Hypothalamus (tissue), 51 donors: ENCODE measurements at regions not wholly inside any gene's neighbourhood (a gene's known extent, or its start where the extent isn't known, plus 50 kb on each side); places are given as distances from the start of the nearest gene placed in this dataset.

Experiments
- DNase-seq, 51 donors: peaks; one replicate each; lab custom pipeline; 2025; lab: John Stamatoyannopoulos, UW

DNA sequence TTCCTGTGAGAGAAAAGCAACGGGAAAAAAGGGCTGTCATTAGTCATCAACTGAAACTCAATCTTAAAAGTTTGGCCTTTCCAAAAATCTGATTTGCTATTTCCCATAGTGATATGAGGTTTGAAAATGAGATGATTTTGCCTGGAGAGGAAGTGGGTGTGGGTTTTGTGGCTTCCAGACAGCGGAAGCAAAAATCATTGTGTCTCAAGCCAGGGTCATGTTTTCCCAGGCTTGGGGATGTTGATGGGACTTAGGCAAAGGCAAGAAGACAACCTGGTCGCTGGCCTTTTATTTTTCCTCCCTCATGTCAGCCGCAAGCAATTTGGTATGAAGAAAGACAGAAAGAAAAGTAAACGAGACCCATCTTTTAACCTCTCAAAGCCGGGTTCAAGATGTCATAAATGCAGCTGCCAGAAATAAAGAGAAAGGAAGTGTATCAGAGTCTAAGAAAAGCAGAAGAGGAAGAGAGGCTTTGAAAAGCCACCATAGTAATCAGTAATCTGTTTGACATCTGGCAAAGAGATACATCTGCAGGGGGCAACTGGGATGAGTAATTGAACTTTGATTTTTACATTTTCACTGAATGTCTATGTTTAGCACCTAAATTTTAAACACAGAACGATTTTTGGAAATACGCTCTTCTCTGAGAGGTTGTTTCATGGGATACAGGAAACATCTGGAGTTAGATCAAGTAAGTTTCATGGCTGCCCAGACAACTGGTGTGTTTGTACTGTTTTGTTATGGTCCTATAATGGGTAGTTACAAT is 521.6 kb upstream of the SLIT2 start:
- no peak for DNase-seq

DNA sequence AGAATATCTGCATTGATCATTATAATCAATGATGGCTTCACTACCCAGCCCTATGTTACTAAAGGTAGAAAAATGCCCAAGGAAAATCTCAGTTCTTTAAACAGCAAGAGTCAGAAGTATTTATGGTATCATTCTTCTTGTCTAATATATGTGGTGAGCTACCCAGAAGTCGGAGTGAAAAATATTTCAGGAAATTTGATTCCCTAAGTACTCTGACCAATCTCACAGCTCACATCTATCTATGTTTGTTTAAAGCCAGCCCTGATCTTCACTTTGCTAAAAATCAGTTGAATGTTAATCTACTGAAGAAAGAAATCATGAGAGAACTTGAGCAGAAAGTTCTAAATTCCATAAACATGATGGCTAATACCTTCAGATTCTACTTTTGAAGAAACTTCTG is 522.9 kb upstream of the SLIT2 start:
- DNase-seq: no peak

DNA sequence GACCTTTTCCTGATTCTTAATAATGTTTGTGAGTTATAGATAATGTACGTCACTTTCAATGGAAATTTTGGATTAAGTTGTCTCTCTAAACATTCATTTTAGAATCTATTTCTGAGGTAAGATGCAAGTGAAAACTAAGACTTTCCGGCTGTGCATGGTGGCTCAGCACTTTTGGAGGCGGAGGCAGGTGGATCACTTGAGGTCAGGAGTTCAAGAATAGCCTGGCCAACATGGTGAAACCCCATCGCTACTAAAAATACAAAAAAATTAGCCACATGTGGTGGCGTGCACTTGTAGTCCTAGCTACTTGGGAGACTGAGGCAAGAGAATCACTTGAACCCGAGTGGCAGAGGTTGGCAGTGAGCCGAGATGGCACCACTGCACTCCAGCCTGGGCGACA is 524.6 kb upstream of the SLIT2 start:
- no peak for DNase-seq

DNA sequence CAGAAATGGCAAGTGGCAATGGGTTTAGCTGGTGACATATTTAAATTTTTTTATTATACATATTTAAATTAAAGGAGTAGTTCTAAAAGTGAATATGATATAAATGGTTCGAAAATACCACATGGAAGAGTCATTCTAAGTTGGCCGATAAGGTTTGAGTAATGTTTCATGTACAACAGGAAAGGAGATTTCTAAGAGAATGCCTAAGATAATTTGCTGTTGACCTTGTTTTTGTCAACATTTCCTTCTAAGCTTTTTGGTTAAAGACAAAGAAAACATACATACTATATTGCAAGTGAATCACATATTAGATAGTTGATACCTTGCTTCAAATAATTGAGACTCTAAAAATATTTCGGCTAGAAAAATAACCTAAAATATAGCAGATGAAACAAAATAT is 526.6 kb upstream of the SLIT2 start:
- no peak for DNase-seq

DNA sequence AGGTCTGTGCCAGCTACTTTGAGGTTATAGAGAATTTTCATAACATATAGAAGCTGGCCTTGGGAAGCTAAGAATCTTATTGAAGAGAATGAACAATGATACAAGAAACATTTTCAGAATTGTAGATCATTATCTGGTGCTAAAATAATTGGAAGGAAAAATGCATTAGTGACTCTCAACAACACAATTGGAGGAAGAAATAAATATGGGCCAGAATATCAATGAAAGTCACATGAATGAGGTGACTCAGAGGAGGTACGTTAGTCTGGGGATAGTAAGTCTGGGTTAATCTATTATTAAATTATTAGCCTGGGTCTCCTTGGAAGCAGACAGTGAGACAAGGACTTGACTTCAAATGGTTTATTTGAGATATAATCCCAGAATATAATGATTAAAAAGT is 529.3 kb upstream of the SLIT2 start:
- no peak for DNase-seq

DNA sequence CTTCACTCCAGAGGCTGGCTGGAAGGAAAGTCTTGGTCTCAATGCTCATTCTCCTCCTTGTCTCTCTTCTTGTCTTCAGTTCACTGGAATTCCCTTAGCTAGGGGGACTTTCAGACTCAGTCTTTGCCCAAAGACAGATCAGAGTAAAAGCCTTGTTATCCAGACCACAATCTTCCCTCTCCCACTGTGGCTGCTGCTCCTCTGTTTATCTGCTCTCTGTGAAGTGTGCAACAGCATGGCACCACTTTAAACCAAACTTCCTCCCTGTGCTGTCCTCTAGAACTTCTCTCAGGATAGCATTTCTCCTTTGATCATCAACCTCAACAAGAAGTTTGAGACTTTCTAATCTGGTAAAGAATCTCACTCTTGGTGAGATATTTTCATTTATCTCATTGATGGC is 530.1 kb upstream of the SLIT2 start:
- DNase-seq: no peak

DNA sequence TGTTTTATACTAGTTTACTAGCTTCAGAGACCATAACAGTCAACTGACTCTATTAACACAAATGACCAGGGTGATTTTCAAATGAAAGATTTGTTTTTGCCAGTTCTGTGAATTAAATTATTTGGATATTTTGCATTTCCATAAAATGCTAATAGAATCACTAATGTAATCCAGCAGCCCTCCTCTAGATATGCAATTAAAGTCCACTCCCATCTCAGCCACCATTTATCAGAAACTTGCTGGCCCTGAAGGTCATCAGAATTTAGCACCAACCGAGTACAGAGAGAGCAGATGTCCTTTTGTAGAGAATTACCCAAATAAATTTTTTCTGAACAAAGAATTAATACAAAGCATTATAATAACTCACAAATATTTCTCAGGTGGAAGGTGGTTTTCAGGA is 531.1 kb upstream of the SLIT2 start:
- no peak for DNase-seq

DNA sequence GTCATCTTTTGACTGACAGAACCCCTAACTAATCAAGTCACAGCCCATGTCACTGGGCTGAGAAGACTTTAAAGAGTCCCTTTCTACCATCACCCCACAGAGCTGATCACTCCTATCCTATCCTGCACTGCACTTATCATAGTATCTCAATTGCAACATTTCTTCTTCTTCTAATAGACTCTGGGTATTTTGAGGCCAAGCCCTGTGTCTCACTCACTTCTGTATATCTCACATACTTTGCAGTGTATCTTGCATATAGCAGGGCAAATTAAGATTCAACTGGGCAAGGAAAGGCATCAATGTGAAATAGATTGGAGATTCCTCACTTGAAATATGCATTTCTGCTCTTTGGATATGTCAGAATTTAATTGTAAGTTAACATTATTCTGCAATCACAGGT is 531.5 kb upstream of the SLIT2 start:
- DNase-seq: no peak

DNA sequence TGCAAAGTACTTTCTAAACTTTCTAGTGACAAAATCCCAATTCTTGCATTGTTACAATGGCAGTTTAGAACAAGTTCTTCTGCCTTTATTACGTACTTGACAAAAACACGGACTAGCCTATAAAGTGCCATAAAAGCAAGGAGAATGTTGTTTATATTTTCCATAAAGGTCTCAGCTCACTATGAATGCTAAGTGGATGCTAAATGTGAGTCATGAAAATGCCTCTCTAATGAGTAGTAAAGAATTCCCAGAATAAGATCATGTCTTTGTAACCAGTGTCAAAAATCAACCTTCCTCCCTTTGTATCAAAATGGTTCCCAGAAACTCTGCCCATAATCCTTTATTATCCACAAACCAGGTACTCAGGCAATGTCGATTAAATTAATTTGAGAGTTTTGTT is 539.8 kb upstream of the SLIT2 start:
- DNase-seq: no peak

DNA sequence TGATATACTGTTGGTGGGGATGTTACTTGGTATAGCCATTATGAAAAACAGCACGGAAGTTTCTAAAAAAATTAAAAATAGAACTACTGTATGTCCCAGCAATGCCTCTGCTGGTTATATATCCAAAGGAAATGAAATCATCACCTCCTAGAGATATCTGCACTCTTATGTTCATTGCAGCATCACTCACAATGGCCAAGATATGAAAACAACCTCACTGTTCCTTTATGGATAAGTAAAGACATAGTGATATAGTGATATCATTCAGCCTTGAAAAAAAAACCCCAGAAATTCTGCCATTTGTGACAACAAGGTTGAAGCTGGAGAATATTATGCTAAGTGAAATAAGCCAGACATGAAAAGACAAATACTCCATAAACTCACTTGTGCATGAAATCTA is 543.8 kb upstream of the SLIT2 start:
- DNase-seq: no peak

DNA sequence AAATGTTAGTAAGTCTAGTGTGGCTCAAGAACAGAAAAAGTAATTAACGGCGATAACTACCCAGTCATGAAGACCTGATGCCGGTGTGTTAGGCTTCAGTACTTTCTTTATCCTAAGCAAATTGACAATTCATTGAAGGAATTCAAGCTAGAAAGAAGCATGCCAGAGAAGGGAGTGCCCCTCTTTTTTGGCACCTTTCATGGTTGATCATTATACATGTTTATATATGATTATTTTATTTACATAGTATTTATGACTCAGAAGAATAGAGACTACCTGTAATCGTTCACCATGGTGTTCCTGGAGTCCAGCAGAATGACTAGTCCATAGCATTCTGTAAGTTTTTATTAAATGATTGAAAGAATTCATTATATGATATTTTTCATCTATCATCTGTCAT is 548.3 kb upstream of the SLIT2 start:
- DNase-seq: no peak

DNA sequence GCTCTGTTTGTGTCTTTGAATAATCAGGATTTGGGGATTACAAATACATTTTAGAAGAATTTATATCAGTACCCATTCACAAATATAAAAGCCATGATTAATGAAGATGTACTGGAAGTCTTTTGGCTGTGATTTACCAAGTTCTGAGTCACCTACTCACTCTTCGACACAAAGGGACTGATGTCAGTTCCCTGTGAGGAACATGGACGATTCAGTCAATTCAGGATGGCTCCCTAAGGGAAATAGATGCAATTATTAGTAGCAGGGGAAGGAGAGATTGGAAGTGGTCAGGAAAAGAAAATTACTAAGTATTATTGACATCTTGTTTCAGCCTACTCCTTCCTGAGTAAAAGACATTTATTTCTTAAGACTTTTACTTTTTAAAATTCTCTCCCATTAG is 550.7 kb upstream of the SLIT2 start:
- no peak for DNase-seq

DNA sequence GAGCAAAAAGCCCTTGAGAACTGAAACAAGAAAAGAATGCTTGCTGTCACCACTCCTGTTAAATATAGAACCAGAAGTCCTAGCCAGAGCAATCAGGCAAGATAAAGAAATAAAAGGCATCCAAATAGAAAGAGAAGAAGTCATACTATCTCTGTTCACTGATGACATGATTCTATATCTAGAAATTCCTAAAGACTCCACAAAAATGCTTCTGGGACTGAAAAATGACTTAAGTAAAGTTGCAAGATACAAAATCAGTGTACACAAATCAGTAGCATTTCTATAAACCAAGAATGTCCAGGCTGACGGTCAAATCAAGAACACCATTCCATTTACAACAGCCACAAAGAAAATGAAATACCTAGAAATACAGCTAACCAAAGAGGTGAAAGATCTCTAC is 552.7 kb upstream of the SLIT2 start:
- DNase-seq: no peak

DNA sequence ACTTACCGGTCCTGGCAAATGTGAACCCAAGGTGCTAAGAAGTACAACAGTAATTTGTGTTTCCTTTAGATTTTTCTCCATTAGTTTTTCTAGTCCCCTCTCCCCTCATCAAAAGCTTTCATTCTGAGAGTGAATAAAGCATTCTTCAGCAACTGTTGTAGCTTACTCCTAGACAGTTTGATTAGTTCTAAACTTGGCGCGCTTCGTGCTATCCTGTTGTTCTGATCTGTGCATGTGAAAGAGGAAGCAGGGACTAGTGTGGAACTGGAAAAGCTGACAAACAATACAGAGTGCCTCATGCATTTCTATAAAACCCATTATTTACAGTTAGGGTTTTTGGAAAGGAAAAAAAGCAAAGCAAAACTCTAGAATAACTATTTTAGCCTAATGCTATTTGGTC is 556.9 kb upstream of the SLIT2 start:
- DNase-seq: peak in 3 of 51 donors; percentile 1 to 8 (median 2)

DNA sequence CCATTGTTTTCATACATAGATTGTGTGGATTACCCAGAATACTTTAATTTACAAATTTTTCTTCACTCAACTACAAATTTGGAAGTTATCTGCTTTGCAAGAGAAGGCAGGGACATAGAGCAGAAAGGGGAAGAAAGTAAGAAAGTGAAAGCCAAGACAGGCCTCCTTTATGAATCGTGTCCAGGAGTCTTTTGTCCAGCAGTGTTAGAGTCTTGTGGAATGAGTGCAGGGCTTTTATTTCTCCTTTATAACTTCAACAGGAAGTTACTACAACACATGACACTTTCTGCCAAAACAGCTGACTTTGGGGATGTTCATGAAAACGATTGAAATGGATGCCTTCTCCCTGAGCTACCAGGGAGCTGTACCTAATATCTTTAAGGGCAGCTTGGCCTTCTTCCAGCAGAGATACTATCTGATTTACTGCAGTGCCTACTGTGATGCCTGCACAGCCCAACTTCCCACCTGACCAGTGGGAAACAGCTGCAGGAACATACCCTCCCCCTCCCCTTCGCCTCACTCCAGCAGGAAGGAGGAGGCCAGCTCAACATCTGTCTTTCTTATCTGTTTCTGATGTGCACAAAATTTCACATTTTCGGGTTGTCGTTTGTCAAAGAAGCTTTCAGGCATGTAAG is 557.7 kb upstream of the SLIT2 start:
- peak in 2 of 51 donors; percentile 11 to 18 for DNase-seq

DNA sequence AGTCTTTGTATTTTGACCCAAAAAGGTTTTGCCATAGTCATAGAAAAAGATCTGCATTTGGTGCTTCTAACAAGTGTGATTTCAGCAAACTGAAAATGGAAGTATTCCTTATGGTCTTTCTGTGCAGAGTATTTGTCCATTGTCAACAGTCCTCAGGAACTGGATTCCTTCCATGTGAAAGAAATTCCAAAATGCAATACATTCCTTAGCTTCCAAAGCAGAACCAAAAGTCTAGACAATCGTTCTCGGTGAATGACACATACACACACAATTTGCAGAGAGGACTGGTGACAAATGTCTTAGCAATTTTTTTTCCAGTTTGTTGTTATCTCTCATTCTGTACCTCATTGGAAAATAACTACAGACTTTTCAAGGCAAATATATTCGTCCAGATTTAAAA is 562.2 kb upstream of the SLIT2 start:
- no peak for DNase-seq

DNA sequence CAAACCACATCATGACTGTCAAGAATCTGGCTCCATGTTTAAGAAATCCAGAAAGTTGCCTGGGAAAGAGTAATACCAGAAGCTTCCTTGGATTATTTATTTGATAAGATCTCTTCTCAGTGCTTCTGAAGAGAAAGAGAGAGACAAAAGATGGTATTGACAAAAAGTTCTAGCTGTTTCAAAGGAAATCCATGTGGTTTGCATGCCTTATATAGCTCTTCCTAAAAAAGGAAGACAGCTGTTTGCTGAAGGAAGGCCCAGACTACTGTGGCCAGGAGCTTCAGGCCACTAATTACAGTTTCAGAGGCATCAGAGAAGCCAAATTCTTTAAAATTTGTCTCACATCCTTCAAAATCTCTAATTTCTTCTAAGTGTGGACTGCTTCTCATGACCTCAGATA is 565.2 kb upstream of the SLIT2 start:
- no peak for DNase-seq

DNA sequence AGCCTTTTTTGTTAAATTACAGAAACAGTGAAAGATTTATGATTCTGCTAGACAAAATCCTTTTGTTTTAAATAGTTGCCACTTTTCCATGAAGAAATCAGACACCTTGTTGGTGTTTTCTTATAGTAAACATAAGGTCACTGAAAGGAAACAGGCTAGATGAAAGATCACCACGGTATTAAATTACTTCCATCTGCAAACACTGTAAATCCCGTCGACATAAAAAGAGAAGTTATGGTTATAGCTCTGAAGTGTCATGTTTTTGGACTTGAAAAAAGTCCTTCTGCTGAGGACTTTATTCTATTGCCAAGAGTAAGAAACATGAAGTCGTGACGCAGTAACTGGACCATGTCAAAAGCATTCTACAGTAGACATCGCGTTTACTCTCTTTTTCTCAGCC is 567.6 kb upstream of the SLIT2 start:
- no peak for DNase-seq

DNA sequence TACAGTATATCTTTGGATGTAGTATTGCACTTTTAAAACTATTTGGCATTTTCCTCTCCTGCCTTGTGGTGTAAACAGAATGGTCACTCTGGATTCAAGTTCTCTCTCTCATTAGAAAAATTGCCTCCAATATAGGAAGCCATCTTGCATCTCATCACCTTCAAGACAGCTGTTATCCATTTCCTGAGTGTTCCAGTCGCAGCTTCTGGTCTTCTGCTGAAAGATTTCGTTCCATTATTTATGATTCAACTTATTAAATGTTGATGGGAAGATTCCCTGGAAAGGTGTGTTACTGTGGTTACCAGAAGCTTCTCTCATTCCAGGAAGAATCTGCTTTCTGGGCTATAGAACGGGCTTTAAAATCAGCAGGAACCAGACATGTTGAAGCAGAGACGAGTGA is 568.3 kb upstream of the SLIT2 start:
- DNase-seq: no peak

DNA sequence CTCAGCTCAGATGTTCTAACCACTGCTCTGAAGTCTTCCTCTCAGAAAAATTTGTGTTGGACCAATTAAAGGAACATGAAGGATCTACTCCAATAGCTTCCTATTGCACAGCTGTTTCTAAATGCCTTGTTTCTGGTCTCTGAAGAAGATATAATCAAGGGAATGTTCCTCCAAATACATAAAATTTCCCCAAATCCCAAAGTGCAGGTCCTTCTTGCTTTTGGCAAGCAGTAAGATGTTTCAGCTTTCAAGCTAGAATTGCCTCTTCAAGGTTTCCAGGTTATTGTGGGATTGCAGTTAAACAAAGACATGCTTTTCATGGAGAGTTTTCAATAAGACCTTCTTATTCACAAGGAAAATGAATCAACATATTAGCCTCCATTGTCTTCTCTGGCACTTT is 574.5 kb upstream of the SLIT2 start:
- no peak for DNase-seq

DNA sequence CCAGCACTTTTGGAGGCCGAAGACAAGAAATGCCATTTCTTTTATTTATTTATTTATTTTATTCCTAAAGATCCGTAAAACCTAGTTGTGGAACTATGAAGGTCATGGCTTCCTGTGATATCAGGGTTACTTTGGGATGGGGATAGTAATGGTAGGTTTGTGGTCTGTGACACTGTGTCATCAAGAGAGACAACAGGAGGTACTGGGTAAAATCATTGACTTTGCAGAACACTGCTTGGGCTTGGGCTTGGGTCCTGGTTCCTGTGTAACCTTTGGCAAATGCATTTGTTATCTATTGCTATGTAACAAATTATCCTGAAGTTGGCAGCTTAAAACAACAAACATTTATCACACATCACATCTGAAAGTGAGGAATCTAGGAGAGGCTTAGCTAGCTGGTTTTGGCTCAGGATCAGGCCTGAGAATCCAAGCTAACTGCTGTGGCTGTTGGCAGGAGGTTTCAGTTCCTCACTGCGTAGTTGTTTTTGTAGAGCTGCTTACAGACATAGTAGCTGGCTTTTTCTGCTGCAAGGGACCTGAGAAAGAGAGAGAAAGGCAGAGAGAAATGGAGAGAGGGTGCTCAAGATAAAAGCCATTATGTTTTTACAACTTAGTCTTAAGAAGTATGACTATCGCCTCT is 576.4 kb upstream of the SLIT2 start:
- DNase-seq: peak in 5 of 51 donors; percentile 1 to 19 (median 2)

DNA sequence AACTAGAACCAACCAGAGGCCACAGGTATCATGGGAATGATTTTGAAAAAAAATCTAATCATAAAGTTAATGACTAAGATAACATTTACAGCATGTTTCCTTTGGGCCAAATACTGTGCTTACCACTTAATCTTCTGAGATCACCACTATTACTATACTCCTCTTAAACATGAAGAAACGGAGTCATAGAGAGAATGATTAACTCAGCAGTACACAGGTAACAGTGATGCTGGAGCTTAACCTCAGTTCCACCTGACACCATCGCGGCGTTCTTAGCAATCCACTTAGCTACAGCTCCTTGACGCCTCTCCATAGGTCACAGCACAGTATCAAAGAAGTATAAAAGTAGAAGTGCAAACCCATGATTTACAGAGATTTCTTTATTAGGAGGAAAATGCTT is 592.6 kb upstream of the SLIT2 start:
- DNase-seq: no peak
